Smooth muscle cell (in vitro differentiated cells): ENCODE measurements at regions not wholly inside any gene's neighbourhood (a gene's known extent, or its start where the extent isn't known, plus 50 kb on each side); places are given as distances from the start of the nearest gene placed in this dataset.
"Not testable (repeated sequence)": the region's sequence is repeated elsewhere in the genome, so short reads cannot be mapped to it uniquely, and the experiment has no call there.

Experiments
- DNase-seq: peaks from one replicate; lab custom pipeline; 2025; ENCODE audit not compliant: unreplicated experiment; lab: John Stamatoyannopoulos, UW
- H2AFZ ChIP-seq: fragments of 200-600 bp; sonication (generic); 2 replicates; pipeline ENCODE4 v1.6.0; 2016; ENCODE audit warnings: antibody characterized with exemption, low read depth, mild to moderate bottlenecking
- H3F3A ChIP-seq: fragments of 200-600 bp; sonication (generic); 2 replicates; pipeline ENCODE4 v1.6.0; 2017; ENCODE audit warnings: antibody characterized with exemption, low read depth
- H3K27ac ChIP-seq: fragments of 200-600 bp; sonication (generic); 2 replicates; pipeline ENCODE4 v1.5.1; 2016; ENCODE audit warnings: low read depth, mild to moderate bottlenecking
- H3K27me3 ChIP-seq: fragments of 200-600 bp; sonication (generic); 2 replicates; pipeline ENCODE4 v1.6.1; 2016; ENCODE audit warnings: low read depth, mild to moderate bottlenecking
- H3K36me3 ChIP-seq: fragments of 200-600 bp; sonication (generic); 2 replicates; pipeline ENCODE4 v1.5.1; 2016; ENCODE audit warnings: low read depth
- H3K4me1 ChIP-seq: fragments of 200-600 bp; sonication (generic); 2 replicates; pipeline ENCODE4 v1.5.1; 2016; ENCODE audit warnings: low read depth
- H3K4me2 ChIP-seq: fragments of 200-600 bp; sonication (generic); 2 replicates; pipeline ENCODE4 v1.6.0; 2016; ENCODE audit warnings: mild to moderate bottlenecking
- H3K4me3 ChIP-seq: fragments of 200-600 bp; sonication (generic); 2 replicates; pipeline ENCODE4 v1.5.1; 2016; ENCODE audit warnings: mild to moderate bottlenecking
- H3K79me2 ChIP-seq: fragments of 200-600 bp; sonication (generic); 2 replicates; pipeline ENCODE4 v1.6.0; 2016; ENCODE audit warnings: low read depth, mild to moderate bottlenecking
- H3K9ac ChIP-seq: fragments of 200-600 bp; sonication (generic); 2 replicates; pipeline ENCODE4 v1.6.0; 2016; ENCODE audit warnings: low read depth
- H3K9me3 ChIP-seq: fragments of 200-600 bp; sonication (generic); replicated peaks from 2 replicates; pipeline ENCODE4 v1.5.1; 2016; ENCODE audit warnings: low read depth
- H4K20me1 ChIP-seq: fragments of 200-600 bp; sonication (generic); 2 replicates; pipeline ENCODE4 v1.6.0; 2016; ENCODE audit warnings: low read depth
- WGBS: methylation state at CpG from one replicate; pipeline ENCODE4 v1.1.7; 2016; ENCODE audit warnings: low lambda C conversion rate; 5-methylcytosine and 5-hydroxymethylcytosine counted together
- TF ChIP-seq, protein P1 (sequence below): fragments of 200-600 bp; sonication (generic); IDR thresholded peaks from 2 replicates; pipeline ENCODE4 v1.5.1; 2017; ENCODE audit warnings: borderline replicate concordance, mild to moderate bottlenecking, antibody characterized with exemption; ENCODE audit not compliant: insufficient read depth, poor library complexity, severe bottlenecking

DNA sequence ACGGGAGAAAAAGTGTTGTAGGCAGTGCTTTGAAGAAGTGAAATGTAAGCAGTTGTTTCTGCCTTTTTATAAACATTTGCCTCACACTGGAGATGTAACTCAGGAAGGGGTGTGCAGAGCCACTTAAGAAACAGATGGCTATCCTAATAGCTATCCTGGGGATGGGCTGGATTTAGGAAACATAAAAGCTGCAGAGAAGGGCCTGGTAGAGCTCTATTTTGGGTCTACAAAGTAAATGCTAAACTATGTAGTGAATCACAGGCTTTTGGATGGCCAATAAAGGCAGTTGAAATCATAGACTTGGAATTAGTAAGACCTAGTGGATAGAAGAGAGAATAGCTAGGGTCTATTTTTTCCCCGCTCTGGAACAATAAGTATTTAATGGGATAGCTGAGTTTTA is 79.9 kb upstream of the AGR3 start:
- Histone ChIP-seq H3K36me3 (no peaks in the 10 kb centered on the region), H3F3A (peaks cover 11% of the 10 kb centered on the region), H3K4me1 (peaks cover 11% of the 10 kb centered on the region), H2AFZ (no peak overlapping the region), H3K79me2 (no peaks in the 10 kb centered on the region), H3K27ac (peak overlapping the region; percentile 37), H3K9me3 (no peaks in the 10 kb centered on the region), H3K4me2 (peak overlapping the region; percentile 51), H4K20me1 (no peaks in the 10 kb centered on the region), H3K27me3 (no peaks in the 10 kb centered on the region), H3K4me3 (no peak overlapping the region), H3K9ac (no peak overlapping the region)
- no peak for DNase-seq
- TF ChIP-seq, protein P1, sequence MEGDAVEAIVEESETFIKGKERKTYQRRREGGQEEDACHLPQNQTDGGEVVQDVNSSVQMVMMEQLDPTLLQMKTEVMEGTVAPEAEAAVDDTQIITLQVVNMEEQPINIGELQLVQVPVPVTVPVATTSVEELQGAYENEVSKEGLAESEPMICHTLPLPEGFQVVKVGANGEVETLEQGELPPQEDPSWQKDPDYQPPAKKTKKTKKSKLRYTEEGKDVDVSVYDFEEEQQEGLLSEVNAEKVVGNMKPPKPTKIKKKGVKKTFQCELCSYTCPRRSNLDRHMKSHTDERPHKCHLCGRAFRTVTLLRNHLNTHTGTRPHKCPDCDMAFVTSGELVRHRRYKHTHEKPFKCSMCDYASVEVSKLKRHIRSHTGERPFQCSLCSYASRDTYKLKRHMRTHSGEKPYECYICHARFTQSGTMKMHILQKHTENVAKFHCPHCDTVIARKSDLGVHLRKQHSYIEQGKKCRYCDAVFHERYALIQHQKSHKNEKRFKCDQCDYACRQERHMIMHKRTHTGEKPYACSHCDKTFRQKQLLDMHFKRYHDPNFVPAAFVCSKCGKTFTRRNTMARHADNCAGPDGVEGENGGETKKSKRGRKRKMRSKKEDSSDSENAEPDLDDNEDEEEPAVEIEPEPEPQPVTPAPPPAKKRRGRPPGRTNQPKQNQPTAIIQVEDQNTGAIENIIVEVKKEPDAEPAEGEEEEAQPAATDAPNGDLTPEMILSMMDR, result no peak
- WGBS, result 35% methylated on average over 2 of the region's 2 CpGs

- no peaks in the 10 kb centered on the region for H3K79me2 ChIP-seq
- no peaks in the 10 kb centered on the region for H3K36me3 ChIP-seq
- H3K27me3 ChIP-seq, result no peaks in the 10 kb centered on the region
- peaks cover 11% of the 10 kb centered on the region for H3F3A ChIP-seq
- WGBS, result 35% methylated on average over 5 of the region's 5 CpGs
- H3K27ac ChIP-seq, result peak overlapping the region; percentile 37
- no peak overlapping the region for H3K4me2 ChIP-seq
- H3K9ac ChIP-seq, result no peak overlapping the region
- no peaks in the 10 kb centered on the region for H4K20me1 ChIP-seq
- H3K4me1 ChIP-seq, result peaks cover 11% of the 10 kb centered on the region
- no peak for DNase-seq
- H3K9me3 ChIP-seq, result no peaks in the 10 kb centered on the region
- TF ChIP-seq, protein P1, result no peak
- H2AFZ ChIP-seq, result peak overlapping the region; percentile 3
- no peak overlapping the region for H3K4me3 ChIP-seq
Observed at GRCh38 chr7:16963044-16963443, 81.3 kb upstream of the AGR3 start.

GRCh38 chr7:16965697-16966096 is 83.9 kb upstream of the AGR3 start:
- not testable (repeated sequence) for H3K79me2 ChIP-seq, DNase-seq, H3K27me3 ChIP-seq, H3K27ac ChIP-seq, H4K20me1 ChIP-seq, H2AFZ ChIP-seq, H3K4me3 ChIP-seq, H3K4me2 ChIP-seq, H3K36me3 ChIP-seq, H3K9me3 ChIP-seq, H3K9ac ChIP-seq
- over 99% methylated on average over 8 of the region's 8 CpGs for WGBS
- Histone ChIP-seq H3K4me1 (peaks cover 19% of the 10 kb centered on the region), H3F3A (peaks cover 11% of the 10 kb centered on the region)

GRCh38 chr7:16967300-16967811 is 85.6 kb upstream of the AGR3 start:
- Histone ChIP-seq H3F3A (peaks cover 6% of the 10 kb centered on the region), H2AFZ (no peak overlapping the region), H3K4me3 (no peak overlapping the region), H3K36me3 (no peaks in the 10 kb centered on the region), H4K20me1 (no peaks in the 10 kb centered on the region), H3K4me2 (peak overlapping the region; percentile 3), H3K27me3 (no peaks in the 10 kb centered on the region), H3K4me1 (peaks cover 11% of the 10 kb centered on the region), H3K9me3 (no peaks in the 10 kb centered on the region), H3K27ac (peak overlapping the region; percentile 61), H3K9ac (no peak overlapping the region), H3K79me2 (no peaks in the 10 kb centered on the region)
- TF ChIP-seq, protein P1, result no peak
- 42% methylated on average over 1 of the region's 1 CpG for WGBS
- no peak for DNase-seq
